Smooth muscle cell (in vitro differentiated cells): ENCODE measurements at regions not wholly inside any gene's neighbourhood (a gene's known extent, or its start where the extent isn't known, plus 50 kb on each side); places are given as distances from the start of the nearest gene placed in this dataset.

ENCODE experiments used
- DNase-seq: peaks from one replicate; lab custom pipeline; 2025; ENCODE audit not compliant: unreplicated experiment; lab: John Stamatoyannopoulos, UW
- H2AFZ ChIP-seq: fragments of 200-600 bp; sonication (generic); 2 replicates; pipeline ENCODE4 v1.6.0; 2016; ENCODE audit warnings: antibody characterized with exemption, low read depth, mild to moderate bottlenecking
- H3F3A ChIP-seq: fragments of 200-600 bp; sonication (generic); 2 replicates; pipeline ENCODE4 v1.6.0; 2017; ENCODE audit warnings: antibody characterized with exemption, low read depth
- H3K27ac ChIP-seq: fragments of 200-600 bp; sonication (generic); 2 replicates; pipeline ENCODE4 v1.5.1; 2016; ENCODE audit warnings: low read depth, mild to moderate bottlenecking
- H3K27me3 ChIP-seq: fragments of 200-600 bp; sonication (generic); 2 replicates; pipeline ENCODE4 v1.6.1; 2016; ENCODE audit warnings: low read depth, mild to moderate bottlenecking
- H3K36me3 ChIP-seq: fragments of 200-600 bp; sonication (generic); 2 replicates; pipeline ENCODE4 v1.5.1; 2016; ENCODE audit warnings: low read depth
- H3K4me1 ChIP-seq: fragments of 200-600 bp; sonication (generic); 2 replicates; pipeline ENCODE4 v1.5.1; 2016; ENCODE audit warnings: low read depth
- H3K4me2 ChIP-seq: fragments of 200-600 bp; sonication (generic); 2 replicates; pipeline ENCODE4 v1.6.0; 2016; ENCODE audit warnings: mild to moderate bottlenecking
- H3K4me3 ChIP-seq: fragments of 200-600 bp; sonication (generic); 2 replicates; pipeline ENCODE4 v1.5.1; 2016; ENCODE audit warnings: mild to moderate bottlenecking
- H3K79me2 ChIP-seq: fragments of 200-600 bp; sonication (generic); 2 replicates; pipeline ENCODE4 v1.6.0; 2016; ENCODE audit warnings: low read depth, mild to moderate bottlenecking
- H3K9ac ChIP-seq: fragments of 200-600 bp; sonication (generic); 2 replicates; pipeline ENCODE4 v1.6.0; 2016; ENCODE audit warnings: low read depth
- H3K9me3 ChIP-seq: fragments of 200-600 bp; sonication (generic); replicated peaks from 2 replicates; pipeline ENCODE4 v1.5.1; 2016; ENCODE audit warnings: low read depth
- H4K20me1 ChIP-seq: fragments of 200-600 bp; sonication (generic); 2 replicates; pipeline ENCODE4 v1.6.0; 2016; ENCODE audit warnings: low read depth
- CTCF ChIP-seq: fragments of 200-600 bp; sonication (generic); IDR thresholded peaks from 2 replicates; pipeline ENCODE4 v1.5.1; 2017; ENCODE audit warnings: borderline replicate concordance, mild to moderate bottlenecking, antibody characterized with exemption; ENCODE audit not compliant: insufficient read depth, poor library complexity, severe bottlenecking
- WGBS: methylation state at CpG from one replicate; pipeline ENCODE4 v1.1.7; 2016; ENCODE audit warnings: low lambda C conversion rate; 5-methylcytosine and 5-hydroxymethylcytosine counted together

- H3K79me2 ChIP-seq: no peaks in the 10 kb centered on the region
- H3K4me3 ChIP-seq: no peak overlapping the region
- 90% methylated on average over 1 of the region's 1 CpG for WGBS
Measured at GRCh38 chr2:187991389-187991788, 300.3 kb upstream of the GULP1 start.

GRCh38 chr2:187994464-187995331 is 297.0 kb upstream of the GULP1 start:
- no peak for TF ChIP-seq CTCF
- 64% methylated on average over 5 of the region's 5 CpGs for WGBS
- DNase-seq: no peak
- Histone ChIP-seq H3K36me3 (no peaks in the 10 kb centered on the region), H3K79me2 (no peaks in the 10 kb centered on the region), H3K27me3 (no peaks in the 10 kb centered on the region), H2AFZ (no peak overlapping the region), H3K4me2 (no peak overlapping the region), H3F3A (no peaks in the 10 kb centered on the region), H3K27ac (no peak overlapping the region), H4K20me1 (no peaks in the 10 kb centered on the region), H3K9ac (no peak overlapping the region), H3K4me1 (peaks cover 20% of the 10 kb centered on the region), H3K9me3 (no peaks in the 10 kb centered on the region), H3K4me3 (no peak overlapping the region)

More at GRCh38 chr2:187991389-187991788, 300.3 kb upstream of the GULP1 start:
- TF ChIP-seq CTCF: no peak
- Histone ChIP-seq H3K9me3 (no peaks in the 10 kb centered on the region), H3K27me3 (no peaks in the 10 kb centered on the region), H3K36me3 (no peaks in the 10 kb centered on the region), H2AFZ (no peak overlapping the region), H3K4me2 (no peak overlapping the region), H3F3A (no peaks in the 10 kb centered on the region), H3K4me1 (peaks cover 20% of the 10 kb centered on the region), H4K20me1 (no peaks in the 10 kb centered on the region), H3K27ac (no peak overlapping the region), H3K9ac (no peak overlapping the region)
- no peak for DNase-seq

- H3K4me2 ChIP-seq: no peak overlapping the region
- no peak for DNase-seq
- H3K4me3 ChIP-seq: no peak overlapping the region
- H4K20me1 ChIP-seq: no peaks in the 10 kb centered on the region
- no peaks in the 10 kb centered on the region for H3K36me3 ChIP-seq
- H3K4me1 ChIP-seq: peaks cover 12% of the 10 kb centered on the region
- no peaks in the 10 kb centered on the region for H3K27me3 ChIP-seq
- no peak for TF ChIP-seq CTCF
- H3K79me2 ChIP-seq: no peaks in the 10 kb centered on the region
- H3F3A ChIP-seq: no peaks in the 10 kb centered on the region
- H3K9me3 ChIP-seq: no peaks in the 10 kb centered on the region
- H2AFZ ChIP-seq: no peak overlapping the region
- no peak overlapping the region for H3K9ac ChIP-seq
- 71% methylated on average over 6 of the region's 6 CpGs for WGBS
- H3K27ac ChIP-seq: no peak overlapping the region
Measured at GRCh38 chr2:187995556-187995955, 296.1 kb upstream of the GULP1 start.

- H2AFZ ChIP-seq: no peak overlapping the region
- H3K9me3 ChIP-seq: no peaks in the 10 kb centered on the region
- no peaks in the 10 kb centered on the region for H4K20me1 ChIP-seq
- no peaks in the 10 kb centered on the region for H3F3A ChIP-seq
- H3K9ac ChIP-seq: no peak overlapping the region
- 96% methylated on average over 1 of the region's 1 CpG for WGBS
- H3K4me1 ChIP-seq: peaks cover 11% of the 10 kb centered on the region
- H3K36me3 ChIP-seq: no peaks in the 10 kb centered on the region
- H3K79me2 ChIP-seq: no peaks in the 10 kb centered on the region
- TF ChIP-seq CTCF: no peak
- no peak overlapping the region for H3K4me3 ChIP-seq
- H3K27me3 ChIP-seq: no peaks in the 10 kb centered on the region
- H3K27ac ChIP-seq: no peak overlapping the region
- no peak overlapping the region for H3K4me2 ChIP-seq
- no peak for DNase-seq
Measured at GRCh38 chr2:187996630-187997029, 295.0 kb upstream of the GULP1 start.
